HG02943 (cell line): ENCODE measurements at regions not wholly inside any gene's neighbourhood (a gene's known extent, or its start where the extent isn't known, plus 50 kb on each side); places are given as distances from the start of the nearest gene placed in this dataset.

Source experiments
- ATAC-seq: cut with Tn5 transposase; IDR thresholded peaks from one replicate; pipeline ENCODE4 v1.9.1; 2021; ENCODE audit warnings: mild to moderate bottlenecking, low read depth, moderate library complexity; ENCODE audit not compliant: unreplicated experiment

DNA sequence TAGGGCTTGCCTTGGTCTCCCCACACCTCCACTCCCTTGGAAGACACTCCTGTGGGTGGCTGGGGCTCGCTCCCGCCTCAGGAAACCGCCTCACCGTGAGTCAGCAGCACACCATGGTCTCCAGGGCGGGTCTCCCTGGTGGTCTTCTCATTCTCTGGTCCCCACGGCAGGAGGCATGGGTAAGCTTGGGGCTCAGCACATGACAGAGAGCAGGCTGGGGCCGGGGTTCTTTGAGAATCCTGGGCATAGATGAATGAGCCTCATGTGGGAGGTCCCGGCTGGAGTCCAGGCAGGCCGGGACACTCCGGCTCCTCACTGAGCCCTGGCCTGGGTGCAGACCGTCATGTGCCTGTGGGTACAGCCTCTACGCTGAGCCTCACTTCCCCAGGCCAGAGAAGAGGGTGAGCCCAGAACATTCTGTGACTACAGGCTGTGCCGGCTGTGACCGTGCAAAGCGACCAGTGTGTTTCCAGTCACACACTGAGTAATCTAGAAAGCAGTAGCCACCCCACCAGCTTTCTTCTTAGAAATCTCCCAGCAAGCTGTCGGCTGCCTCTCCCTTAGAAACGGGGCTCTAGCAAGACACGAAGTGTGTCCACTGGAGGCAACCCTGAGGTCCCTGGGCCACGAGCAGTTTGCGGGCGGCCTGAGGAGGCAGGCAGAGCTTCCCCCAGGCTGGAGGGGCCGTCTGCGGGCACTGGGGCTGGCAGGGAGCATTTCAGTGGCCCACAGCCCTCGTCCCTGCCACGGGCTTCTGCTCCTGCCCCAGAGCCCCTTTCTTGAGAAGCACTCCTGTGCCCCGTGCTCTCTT lies 93.1 kb downstream of the RHOB start:
- ATAC-seq: no peak

DNA sequence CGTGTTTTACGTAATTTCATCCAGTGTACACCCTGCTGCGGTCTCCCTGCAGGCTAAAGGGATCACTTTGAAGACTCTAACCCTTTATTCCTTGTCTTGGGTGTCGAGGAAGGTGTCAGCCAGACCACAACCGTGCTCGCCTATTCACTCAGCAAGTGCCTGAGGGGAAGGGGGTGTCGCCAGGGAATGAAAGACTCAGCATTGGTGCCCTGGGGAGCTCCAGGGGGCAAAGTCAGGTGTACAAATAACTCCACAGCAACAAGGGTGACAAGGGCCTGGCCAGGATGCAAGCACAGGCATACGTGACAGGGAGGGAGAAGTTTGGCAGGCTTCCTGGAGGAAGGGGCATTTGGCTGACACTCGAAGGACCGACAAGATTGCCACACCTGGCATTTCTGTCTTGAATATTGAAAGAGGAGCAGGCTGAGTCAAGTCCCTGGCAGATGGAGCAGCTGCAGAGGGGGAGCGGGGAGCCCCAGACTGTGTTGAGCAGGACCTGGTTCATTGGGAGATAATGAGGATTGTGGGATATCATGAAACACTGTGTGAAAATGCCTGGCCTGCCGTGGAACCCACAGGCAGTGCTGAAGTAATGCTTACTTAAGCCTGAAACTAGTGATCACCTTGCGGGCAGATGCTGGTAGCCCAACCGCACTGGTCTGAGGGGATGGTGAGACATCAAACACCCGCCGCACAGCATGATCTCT lies 93.9 kb downstream of the RHOB start:
- no peak for ATAC-seq

GRCh38 chr2:20541294-20541640 lies 94.4 kb downstream of the RHOB start:
- no peak for ATAC-seq

DNA sequence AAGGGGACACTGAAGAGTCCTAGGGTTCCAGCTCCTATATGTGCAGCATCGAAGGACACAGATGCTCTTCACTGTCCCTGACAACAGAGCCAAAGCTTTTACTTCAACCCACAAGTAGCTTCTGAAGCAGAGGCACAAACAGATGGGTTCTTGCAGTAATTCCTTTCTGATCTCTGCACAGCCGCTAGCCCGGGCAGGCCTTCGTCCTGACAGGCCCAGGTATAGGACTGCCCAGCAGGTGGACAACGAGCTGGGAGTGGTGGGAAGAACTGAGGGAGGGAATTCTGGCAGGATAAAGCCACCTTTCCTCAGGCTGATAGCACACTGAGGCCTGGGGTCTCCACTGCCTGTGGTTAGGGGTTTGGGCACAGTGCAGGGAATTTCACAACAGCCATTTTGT lies 94.8 kb downstream of the RHOB start:
- ATAC-seq: no peak

DNA sequence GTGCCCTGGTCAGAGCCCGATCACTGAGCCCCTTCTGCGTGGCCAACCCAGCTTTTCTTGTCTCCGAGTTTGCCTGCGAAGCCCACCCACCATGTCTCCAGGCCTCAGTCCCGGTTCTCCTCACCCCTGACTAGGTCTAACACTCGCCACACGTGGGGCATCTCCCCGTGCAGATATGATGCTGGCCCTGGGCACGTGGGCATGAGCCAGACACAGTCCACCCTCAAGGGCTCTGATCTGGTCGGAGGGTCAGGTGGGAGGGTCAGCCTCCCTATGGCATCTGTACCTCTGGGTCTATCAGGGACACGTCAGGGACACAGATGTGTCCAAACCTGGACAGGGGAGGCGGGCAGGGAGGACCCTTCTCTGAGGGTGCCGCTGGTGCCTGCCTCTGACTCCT lies 95.4 kb downstream of the RHOB start:
- no peak for ATAC-seq

- ATAC-seq: no peak
Observed at GRCh38 chr2:20542746-20543468, 96.0 kb downstream of the RHOB start.

DNA sequence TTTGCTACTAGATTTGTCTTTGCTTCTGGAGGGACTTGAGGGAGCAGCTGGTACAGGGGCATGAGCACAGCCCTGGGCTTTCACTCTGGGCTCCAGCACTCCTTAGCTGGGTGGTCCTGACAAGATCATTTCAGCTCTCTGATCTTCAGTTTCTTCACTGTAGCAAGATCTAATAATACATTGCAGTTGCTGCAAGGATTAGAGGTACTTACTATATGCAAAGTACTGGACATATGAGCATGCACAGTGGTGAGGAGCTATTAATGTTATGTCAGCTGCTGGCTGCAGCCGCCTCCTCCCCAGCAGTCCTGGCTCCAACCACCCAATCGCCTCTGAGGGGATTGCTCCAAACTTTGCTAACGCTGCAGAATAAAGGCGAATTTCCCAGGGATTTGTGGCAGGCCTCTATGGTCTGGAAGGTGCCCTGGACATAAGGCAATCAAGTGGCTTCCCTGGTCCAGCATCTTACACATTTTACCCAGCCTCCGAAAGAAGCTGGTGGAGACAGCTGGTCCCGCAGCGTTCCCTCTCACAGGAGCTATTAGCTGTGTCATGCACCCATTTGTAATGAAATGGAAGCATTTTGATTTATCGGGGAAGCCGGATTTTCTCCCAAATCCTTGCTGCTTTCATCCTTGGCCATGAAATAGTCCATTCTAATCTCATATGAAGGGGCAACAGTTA lies 96.7 kb downstream of the RHOB start:
- ATAC-seq: no peak

DNA sequence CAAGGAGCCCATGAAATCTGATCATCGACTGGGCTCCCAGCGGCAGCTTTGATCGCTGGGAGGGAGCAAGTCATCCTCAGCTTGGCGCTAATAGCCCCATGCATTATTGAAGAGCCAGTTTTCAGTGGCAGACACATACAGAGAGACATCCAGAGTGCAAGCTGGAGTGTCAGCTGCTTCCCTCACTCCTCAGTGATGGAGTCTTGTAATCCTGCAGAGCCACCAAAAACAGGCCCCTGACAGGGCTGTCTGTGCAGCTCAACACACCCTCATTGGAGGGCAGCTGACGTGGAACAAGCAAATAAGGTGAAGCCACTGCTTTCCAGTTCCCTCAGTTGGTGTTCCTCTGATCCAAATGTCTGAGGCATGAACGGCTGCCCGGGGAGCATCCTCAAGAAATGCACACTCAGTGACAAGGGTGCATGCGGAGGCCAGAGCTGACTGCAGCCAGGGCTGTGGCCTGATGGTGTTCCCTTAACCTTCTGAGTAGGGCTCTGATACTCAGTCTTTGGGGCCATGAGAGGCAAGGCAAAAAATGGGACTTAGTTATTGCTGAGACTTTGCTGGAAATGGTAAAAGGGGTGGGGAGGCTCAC lies 97.4 kb downstream of the RHOB start:
- ATAC-seq: no peak

- no peak for ATAC-seq
Observed at GRCh38 chr2:20549144-20549543, 101.8 kb downstream of the HS1BP3 start.

DNA sequence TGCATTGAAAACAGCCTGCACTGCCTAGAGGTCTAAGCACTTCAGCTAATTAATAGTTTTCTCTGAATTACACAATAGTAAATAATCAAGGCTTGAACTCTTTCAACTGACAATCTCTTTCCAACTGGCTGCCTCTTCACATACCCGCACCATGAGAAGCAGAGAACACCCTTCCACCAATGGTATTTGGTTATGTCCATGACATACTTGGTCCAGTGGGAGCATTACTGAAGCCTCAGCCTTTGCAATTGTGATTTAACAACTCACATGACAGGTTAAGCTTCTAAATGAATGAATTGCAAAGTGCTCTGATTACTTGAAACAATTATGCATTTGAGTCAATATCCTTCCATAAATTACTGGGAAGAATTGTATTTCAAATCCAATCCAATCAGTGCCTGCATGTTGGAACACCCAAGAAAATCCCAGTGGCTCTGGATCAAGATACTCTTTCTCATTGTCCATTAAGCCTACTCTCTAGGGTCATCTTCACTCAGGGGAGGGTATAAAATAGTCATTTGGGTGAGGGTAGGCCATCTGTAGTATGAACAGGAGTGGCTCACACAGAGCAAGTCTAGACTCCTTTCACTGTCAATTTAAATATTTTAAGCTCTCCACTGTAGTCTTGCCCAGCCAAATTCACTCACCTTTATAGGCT lies 101.1 kb downstream of the HS1BP3 start:
- no peak for ATAC-seq

- no peak for ATAC-seq
Observed at GRCh38 chr2:20551260-20551944, 99.5 kb downstream of the HS1BP3 start.

GRCh38 chr2:20551945-20552328 lies 99.0 kb downstream of the HS1BP3 start:
- ATAC-seq: no peak

GRCh38 chr2:20552847-20553246 lies 98.1 kb downstream of the HS1BP3 start:
- no peak for ATAC-seq

- ATAC-seq: no peak
Observed at GRCh38 chr2:20553580-20553979, 97.3 kb downstream of the HS1BP3 start.

- ATAC-seq: no peak
Observed at GRCh38 chr2:20555954-20556353, 94.9 kb downstream of the HS1BP3 start.

DNA sequence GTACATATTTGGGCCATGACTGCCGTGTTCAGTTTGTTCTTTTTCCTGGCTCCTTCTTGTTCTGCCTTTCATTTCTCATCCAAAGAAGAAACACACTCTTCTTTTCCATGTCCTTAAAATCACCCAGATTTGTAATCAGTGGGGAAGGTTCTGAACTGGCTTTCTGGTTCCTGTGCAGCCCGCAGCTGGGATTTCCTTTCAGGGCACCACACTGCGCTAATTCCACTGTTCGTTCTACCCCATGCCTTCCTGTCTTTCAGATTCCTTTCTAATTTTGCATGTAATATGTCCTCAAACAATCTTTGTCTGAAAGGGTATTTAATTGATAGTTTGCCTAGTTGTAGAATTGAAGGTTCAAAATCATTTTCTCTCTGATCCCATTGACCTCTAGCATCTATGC lies 94.1 kb downstream of the HS1BP3 start:
- ATAC-seq: no peak

DNA sequence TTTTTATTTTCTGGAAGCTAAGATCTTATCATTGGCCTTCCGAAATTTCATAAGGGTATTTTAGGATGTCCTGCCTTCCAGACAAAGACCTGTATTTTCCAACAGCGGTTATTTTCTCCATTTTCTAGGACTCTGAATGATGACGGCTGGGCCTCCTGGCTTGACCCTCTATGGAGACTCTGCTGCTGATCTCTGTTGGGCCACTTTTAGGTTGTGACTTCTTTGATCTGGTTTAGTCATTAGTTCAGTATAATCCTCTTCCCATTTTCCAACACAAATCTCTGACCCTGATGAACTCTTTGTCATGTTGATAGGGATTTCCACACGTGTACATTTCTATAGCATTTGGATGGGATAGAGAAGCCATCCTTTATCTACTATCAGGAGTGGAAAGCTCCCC lies 93.7 kb downstream of the HS1BP3 start:
- no peak for ATAC-seq

DNA sequence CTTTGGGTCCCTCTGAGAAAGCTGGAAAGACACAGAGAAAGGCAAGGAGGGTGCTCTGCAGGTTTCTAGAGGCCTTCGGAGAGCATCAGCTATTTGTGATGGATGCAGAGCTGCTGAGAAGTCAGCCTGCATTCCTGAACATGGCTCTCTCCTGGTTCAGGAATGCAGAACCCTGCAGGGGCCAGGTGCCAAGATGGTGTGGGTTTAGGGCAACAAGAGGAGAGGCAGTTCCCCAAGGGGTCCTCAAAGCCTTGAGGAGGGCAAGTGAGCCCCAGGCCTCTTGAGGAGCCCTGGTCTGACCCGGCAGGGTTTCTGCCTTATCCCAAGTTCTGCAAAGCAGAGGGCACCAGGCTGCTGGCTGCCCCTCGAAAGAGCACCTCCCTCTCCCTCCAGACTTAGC lies 93.3 kb downstream of the HS1BP3 start:
- ATAC-seq: no peak

- no peak for ATAC-seq
Observed at GRCh38 chr2:20558391-20559150, 92.3 kb downstream of the HS1BP3 start.
